K562 (cell line): ENCODE measurements at regions not wholly inside any gene's neighbourhood (a gene's known extent, or its start where the extent isn't known, plus 50 kb on each side); places are given as distances from the start of the nearest gene placed in this dataset.

Experiments
- ATAC-seq: fragments of 200-7000 bp; cut with Tn5 transposase; 3 replicates; pipeline ENCODE4 v1.9.1; 2020; ENCODE audit warnings: moderate library complexity
- BruUV-seq: library from RNA; stranded (reverse); fragments of 400-500 nt; replicated peaks from 2 replicates; lab custom pipeline; 2021; lab: Mats Ljungman, UMichigan
- CTCF ChIA-PET: fragments of 300-600 bp; formaldehyde crosslinking; extraction: SDS; loops from one replicate; lab custom pipeline; 2021; ENCODE audit warnings: low intra/inter-chr PET ratio; lab: Yijun Ruan, JAX
- POLR2A ChIA-PET: fragments of 300-600, 350-650 bp; sonication (Branson Sonifier 250); formaldehyde crosslinking; extraction: SDS; loops from one replicate; lab custom pipeline; 2021; ENCODE audit warnings: antibody characterized with exemption, inconsistent platforms; lab: Yijun Ruan, JAX
- DNase-seq, 4 experiments: peaks; one replicate each; pipeline versions ENCODE4 v3.0.0 to v3.0.0-alpha.2; 2011 to 2018; ENCODE audit warnings: low spot score in 3 of 4, mixed read lengths in 3 of 4; ENCODE audit errors: extremely low read depth in 1 of 4
- FAIRE-seq: peaks from 2 replicates; lab custom pipeline; 2011; peaks lifted over from hg19 to GRCh38; lab: Jason Lieb, UNC
- H2AFZ ChIP-seq: 2 replicates; pipeline ENCODE4 v1.6.0; 2011; ENCODE audit warnings: low read depth, low read length, control low read depth, inconsistent platforms
- H3K27ac ChIP-seq: fragments of 200-600 bp; 3 replicates; pipeline ENCODE4 v1.8.0; 2011; ENCODE audit warnings: low read depth, mild to moderate bottlenecking, control low read depth, inconsistent platforms, low read length, moderate library complexity, mixed read lengths; ENCODE audit errors: extremely low read depth
- H3K27me3 ChIP-seq, 2 experiments: fragments of 300-600 bp in 1 of 2; 2 replicates in 1 of 2; 3 replicates in 1 of 2; pipeline versions ENCODE4 v1.6.0 to v1.8.0; 2011; ENCODE audit warnings: inconsistent platforms in 2 of 2, low read length in 2 of 2, mild to moderate bottlenecking in 1 of 2, mixed read lengths in 1 of 2, moderate library complexity in 1 of 2; ENCODE audit not compliant: control insufficient read depth in 2 of 2, insufficient read depth in 2 of 2
- H3K36me3 ChIP-seq: fragments of 300-600 bp; 3 replicates; pipeline ENCODE4 v1.8.0; 2011; ENCODE audit warnings: mild to moderate bottlenecking, low read length, inconsistent platforms; ENCODE audit not compliant: control insufficient read depth, insufficient read depth
- H3K4me1 ChIP-seq, 2 experiments: fragments of 200-600 bp in 1 of 2; replicated peaks in 1 of 2; 2 replicates in 1 of 2; 3 replicates in 1 of 2; pipeline versions ENCODE4 v1.5.1 to v1.8.0; 2011; ENCODE audit warnings: inconsistent platforms in 2 of 2, low read length in 2 of 2, mild to moderate bottlenecking in 1 of 2, mixed read lengths in 1 of 2, moderate library complexity in 1 of 2; ENCODE audit not compliant: control insufficient read depth in 2 of 2, insufficient read depth in 2 of 2
- H3K4me2 ChIP-seq: 2 replicates; pipeline ENCODE4 v1.6.1; 2011; ENCODE audit warnings: low read length, control low read depth, inconsistent platforms, mixed read lengths; ENCODE audit not compliant: insufficient read depth
- H3K4me3 ChIP-seq: fragments of 200-600 bp; sonication (generic), shearing (Covaris generic); 2 replicates; pipeline ENCODE4 v1.5.1; 2016; ENCODE audit warnings: control low read depth, inconsistent platforms
- H3K79me2 ChIP-seq: fragments of 200-600 bp; 3 replicates; pipeline ENCODE4 v1.8.0; 2011; ENCODE audit warnings: low read length, inconsistent platforms; ENCODE audit not compliant: control insufficient read depth, insufficient read depth
- H3K9ac ChIP-seq, 2 experiments: 2 replicates each; pipeline versions ENCODE4 v1.6.0 to v1.6.1; 2011; ENCODE audit warnings: low read depth in 2 of 2, low read length in 2 of 2, control low read depth in 1 of 2, inconsistent platforms in 1 of 2, mild to moderate bottlenecking in 1 of 2, mixed read lengths in 1 of 2; ENCODE audit not compliant: insufficient read depth in 1 of 2
- H3K9me1 ChIP-seq: one replicate; pipeline ENCODE4 v1.6.0; 2011; ENCODE audit warnings: inconsistent platforms, mild to moderate bottlenecking, low read length, moderate library complexity; ENCODE audit not compliant: control insufficient read depth, insufficient read depth
- H3K9me3 ChIP-seq: replicated peaks from 2 replicates; pipeline ENCODE4 v1.5.1; 2011; ENCODE audit warnings: low read depth, low read length, inconsistent platforms; ENCODE audit not compliant: control insufficient read depth, insufficient read depth
- H4K20me1 ChIP-seq: replicated peaks from 2 replicates; pipeline ENCODE4 v1.6.1; 2011; ENCODE audit warnings: low read length, inconsistent platforms, mixed read lengths; ENCODE audit not compliant: control insufficient read depth, insufficient read depth
- BRD4 ChIP-seq: fragments of 200-600 bp; sonication (generic); IDR thresholded peaks from 2 replicates; pipeline ENCODE4 v1.6.1; 2017; ENCODE audit warnings: inconsistent platforms
- CXXC5 ChIP-seq: fragments of 250-450 bp; sonication (Bioruptor Pico); IDR thresholded peaks from 2 replicates; pipeline ENCODE4 v1.8.0; 2022; ENCODE audit warnings: inconsistent platforms, mild to moderate bottlenecking, moderate library complexity
- HMG20A ChIP-seq: fragments of 450-650 bp; formaldehyde crosslinking; conservative IDR thresholded peaks from 2 replicates; pipeline ENCODE4 v1.4.0; 2020; ENCODE audit warnings: mild to moderate bottlenecking, mixed read lengths
- NONO ChIP-seq, 2 experiments: fragments of 200-400 bp in 1 of 2; fragments of 450-650 bp in 1 of 2; formaldehyde crosslinking in 1 of 2; IDR thresholded peaks; 2 replicates each; pipeline ENCODE4 v1.6.1; 2017; ENCODE audit warnings: low read depth in 2 of 2, mild to moderate bottlenecking in 2 of 2, moderate library complexity in 2 of 2, low read length in 1 of 2
- POLR2AphosphoS5 ChIP-seq: IDR thresholded peaks from 2 replicates; pipeline ENCODE4 v1.6.1; 2011; ENCODE audit warnings: mild to moderate bottlenecking, low read depth, low read length, moderate library complexity; ENCODE audit not compliant: control insufficient read depth, insufficient read depth
- PYGO2 ChIP-seq: fragments of 450-650 bp; IDR thresholded peaks from 2 replicates; pipeline ENCODE4 v1.6.1; 2016; ENCODE audit warnings: mild to moderate bottlenecking, missing genetic modification characterization, moderate library complexity, missing compliant biosample characterization
- RB1 ChIP-seq: fragments of 450-650 bp; IDR thresholded peaks from 2 replicates; pipeline ENCODE4 v1.6.1; 2017; ENCODE audit warnings: low read depth, mild to moderate bottlenecking
- SOX6 ChIP-seq: fragments of 450-650 bp; IDR thresholded peaks from 2 replicates; pipeline ENCODE4 v1.6.1; 2014; ENCODE audit warnings: mild to moderate bottlenecking
- TGIF2 ChIP-seq: sonication (generic); formaldehyde crosslinking; IDR thresholded peaks from 2 replicates; pipeline ENCODE4 v1.8.1; 2022; ENCODE audit warnings: mild to moderate bottlenecking, missing genetic modification reagents, moderate library complexity
- ZKSCAN8 ChIP-seq: fragments of 200-800 bp; sonication (Bioruptor generic); IDR thresholded peaks from 2 replicates; pipeline ENCODE4 v1.6.1; 2016; ENCODE audit warnings: missing genetic modification characterization, missing compliant biosample characterization
- ZNF696 ChIP-seq: fragments of 250-450 bp; sonication (Bioruptor Pico); conservative IDR thresholded peaks from 2 replicates; pipeline ENCODE4 v1.4.0; 2020; ENCODE audit warnings: mild to moderate bottlenecking, moderate library complexity
- WGBS: fragments of 100-300 bp; shearing (Covaris generic); methylation state at CpG from one replicate; pipeline ENCODE4 v1.1.6; 2016; ENCODE audit warnings: low coverage, mixed read lengths; ENCODE audit not compliant: insufficient coverage; ENCODE audit errors: missing lambda C conversion rate; 5-methylcytosine and 5-hydroxymethylcytosine counted together
- in situ Hi-C: fragments of 300-500 bp; cut with MboI; formaldehyde crosslinking; loops from 4 replicates; pipeline ENCODE4 v1.15.0; 2018; ENCODE audit warnings: inconsistent platforms, mixed read lengths
- intact Hi-C: fragments of 100-400 bp; cut with micrococcal nuclease; formaldehyde crosslinking; loops from 2 replicates; pipeline ENCODE4 v1.14.2; 2022
- TF ChIP-seq, protein P1 (sequence below): IDR thresholded peaks from 3 replicates; pipeline ENCODE4 v1.6.1; 2011; ENCODE audit warnings: borderline replicate concordance, mild to moderate bottlenecking; ENCODE audit not compliant: insufficient read length, insufficient read depth

DNA sequence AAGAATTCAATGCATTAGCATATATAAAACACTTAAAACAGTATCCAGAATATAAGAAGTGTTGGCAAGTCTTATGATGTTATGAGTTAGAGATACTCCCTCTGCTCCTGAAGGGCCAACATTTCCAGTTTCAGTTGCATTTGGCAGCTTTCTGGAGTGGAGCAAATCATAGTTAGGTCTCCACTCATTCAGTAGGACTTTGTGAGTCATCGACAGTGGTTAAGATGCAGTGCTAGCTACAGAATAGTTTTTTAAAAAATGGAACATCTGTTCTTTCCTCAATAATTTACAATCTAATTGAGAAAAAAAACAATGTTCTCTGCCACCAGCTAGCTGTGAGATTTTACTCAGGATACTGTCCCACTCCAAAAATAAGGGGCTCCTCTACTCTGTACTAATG lies 389.1 kb downstream of the HLX start:
- Histone ChIP-seq H3K27me3 (no peaks in the 10 kb centered on the region), H3K27ac (no peak overlapping the region), H3K36me3 (no peaks in the 10 kb centered on the region), H4K20me1 (no peaks in the 10 kb centered on the region), H3K79me2 (no peaks in the 10 kb centered on the region), H3K4me2 (no peak overlapping the region), H3K9me3 (no peaks in the 10 kb centered on the region; the same call in 1 of the 2 replicates), H3K9me1 (no peaks in the 10 kb centered on the region), H3K4me1 (no peaks in the 10 kb centered on the region), H3K9ac (no peak overlapping the region)
- CTCF ChIA-PET, result no interaction called here
- intact Hi-C loops, result loop anchor here (10.0 kb wide), 1 partner anchor 1187 kb away; no protein-coding TSS in a partner anchor
- in situ Hi-C loops, result no loop called here
- 0% methylated on average over 1 of the region's 1 CpG for WGBS
- no peak for DNase-seq
- TF ChIP-seq TGIF2 (no peak), PYGO2 (tag) (no peak), NONO (IDR thresholded peaks at IDR 0.05; ENCODE audit: low read depth in 2 of 2, low read length in 1 of 2) (no peak), HMG20A (CRISPR knock-in tag) (no peak), RB1 (no peak), SOX6 (no peak), ZNF696 (CRISPR knock-in tag) (no peak), CXXC5 (CRISPR knock-in tag) (no peak), ZKSCAN8 (CRISPR knock-in tag) (no peak), BRD4 (no peak), POLR2AphosphoS5 (no peak)
- TF ChIP-seq, protein P1, sequence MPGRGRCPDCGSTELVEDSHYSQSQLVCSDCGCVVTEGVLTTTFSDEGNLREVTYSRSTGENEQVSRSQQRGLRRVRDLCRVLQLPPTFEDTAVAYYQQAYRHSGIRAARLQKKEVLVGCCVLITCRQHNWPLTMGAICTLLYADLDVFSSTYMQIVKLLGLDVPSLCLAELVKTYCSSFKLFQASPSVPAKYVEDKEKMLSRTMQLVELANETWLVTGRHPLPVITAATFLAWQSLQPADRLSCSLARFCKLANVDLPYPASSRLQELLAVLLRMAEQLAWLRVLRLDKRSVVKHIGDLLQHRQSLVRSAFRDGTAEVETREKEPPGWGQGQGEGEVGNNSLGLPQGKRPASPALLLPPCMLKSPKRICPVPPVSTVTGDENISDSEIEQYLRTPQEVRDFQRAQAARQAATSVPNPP, result no peak
- TF ChIP-seq, all 486 proteins: peak for 0
- no peak for ATAC-seq
- no peak overlapping the region for H3K4me3 ChIP-seq
- H2AFZ ChIP-seq, result no peak overlapping the region
- no peak for FAIRE-seq
- POLR2A ChIA-PET, result no interaction called here
- BruUV-seq, result no TSS peak
